ENCODE measurements at regions not wholly inside any gene's neighbourhood (a gene's known extent, or its start where the extent isn't known, plus 50 kb on each side); places are given as distances from the start of the nearest gene placed in this dataset.

- Histone ChIP-seq H3K27ac (no peak overlapping the region), H3K9me2 (ENCODE audit: insufficient read depth) (no peaks in the 10 kb centered on the region), H2AFZ (no peak overlapping the region), H3K4me1 (replicated peaks; ENCODE audit: insufficient read depth) (peaks cover 16% of the 10 kb centered on the region), H4K20me1 (ENCODE audit: insufficient read depth) (no peaks in the 10 kb centered on the region), H3K36me3 (ENCODE audit: low read depth) (no peaks in the 10 kb centered on the region), H3K9me3 (ENCODE audit: insufficient read depth, low read depth) (no peaks in the 10 kb centered on the region), H3K79me2 (ENCODE audit: low read depth) (no peaks in the 10 kb centered on the region), H3K27me3 (ENCODE audit: insufficient read depth, low read depth) (no peaks in the 10 kb centered on the region), H3F3A (ENCODE audit: insufficient read depth, low read depth) (peaks cover 11% of the 10 kb centered on the region; the same call in 1 of the 2 replicates), H3K4me3 (no peak overlapping the region), H3K4me2 (no peak overlapping the region)
- TF ChIP-seq EZH2 (IDR thresholded peaks at IDR 0.05; ENCODE audit: low read depth) (no peak), CTCF (conservative IDR thresholded peaks at IDR 0.05) (no peak)
- no peak for DNase-seq
- intact Hi-C loops (cut with micrococcal nuclease; ENCODE audit: unreplicated experiment): loop anchor here (5.0 kb wide), 1 partner anchor 117 kb away; the partner anchor contains the start of gene ZNF438
- ChIA-PET POLR2A (ENCODE audit: unreplicated experiment) (no interaction called here), CTCF (no interaction called here)
- BruUV-seq (replicated peaks): no TSS peak
These were observed 117.3 kb upstream of the ZNF438 start for GRCh38 chr10:31148951-31149350.

GRCh38 chr10:31149835-31150512, 118.3 kb upstream of the ZNF438 start:
- Histone ChIP-seq H3K79me2 (ENCODE audit: low read depth) (no peaks in the 10 kb centered on the region), H3K27me3 (ENCODE audit: insufficient read depth, low read depth) (no peaks in the 10 kb centered on the region), H3K4me1 (replicated peaks; ENCODE audit: insufficient read depth) (peaks cover 16% of the 10 kb centered on the region), H3K9me2 (ENCODE audit: insufficient read depth) (no peaks in the 10 kb centered on the region), H3K9me3 (ENCODE audit: insufficient read depth, low read depth) (no peaks in the 10 kb centered on the region), H3K4me2 (no peak overlapping the region), H2AFZ (no peak overlapping the region), H3K36me3 (ENCODE audit: low read depth) (no peaks in the 10 kb centered on the region), H4K20me1 (ENCODE audit: insufficient read depth) (no peaks in the 10 kb centered on the region), H3K4me3 (no peak overlapping the region), H3F3A (ENCODE audit: insufficient read depth, low read depth) (peaks cover 11% of the 10 kb centered on the region; the same call in 1 of the 2 replicates), H3K27ac (no peak overlapping the region)
- ChIA-PET POLR2A (ENCODE audit: unreplicated experiment) (no interaction called here), CTCF (no interaction called here)
- no TSS peak for BruUV-seq (replicated peaks)
- no peak for DNase-seq
- intact Hi-C loops (cut with micrococcal nuclease; ENCODE audit: unreplicated experiment): loop anchor here (5.0 kb wide), 1 partner anchor 118 kb away; the partner anchor contains the start of gene ZNF438
- TF ChIP-seq CTCF (conservative IDR thresholded peaks at IDR 0.05) (no peak), EZH2 (IDR thresholded peaks at IDR 0.05; ENCODE audit: low read depth) (no peak)

GRCh38 chr10:31151301-31151700, 119.6 kb upstream of the ZNF438 start:
- Histone ChIP-seq H2AFZ (no peak overlapping the region), H3K4me2 (no peak overlapping the region), H4K20me1 (ENCODE audit: insufficient read depth) (no peaks in the 10 kb centered on the region), H3K36me3 (ENCODE audit: low read depth) (no peaks in the 10 kb centered on the region), H3K27me3 (ENCODE audit: insufficient read depth, low read depth) (no peaks in the 10 kb centered on the region), H3K27ac (no peak overlapping the region), H3K9me3 (ENCODE audit: insufficient read depth, low read depth) (no peaks in the 10 kb centered on the region), H3K9me2 (ENCODE audit: insufficient read depth) (no peaks in the 10 kb centered on the region), H3F3A (ENCODE audit: insufficient read depth, low read depth) (peaks cover 11% of the 10 kb centered on the region; the same call in 1 of the 2 replicates), H3K4me1 (replicated peaks; ENCODE audit: insufficient read depth) (peaks cover 15% of the 10 kb centered on the region), H3K4me3 (no peak overlapping the region), H3K79me2 (ENCODE audit: low read depth) (no peaks in the 10 kb centered on the region)
- DNase-seq: no peak
- TF ChIP-seq EZH2 (IDR thresholded peaks at IDR 0.05; ENCODE audit: low read depth) (no peak), CTCF (conservative IDR thresholded peaks at IDR 0.05) (no peak)
- intact Hi-C loops (cut with micrococcal nuclease; ENCODE audit: unreplicated experiment): no loop called here
- POLR2A ChIA-PET (ENCODE audit: unreplicated experiment): no interaction called here
- BruUV-seq (replicated peaks): no TSS peak
- CTCF ChIA-PET: no interaction called here

Measured in PC-9 (cell line).